Neuronal stem cell (in vitro differentiated cells): ENCODE measurements at regions not wholly inside any gene's neighbourhood (a gene's known extent, or its start where the extent isn't known, plus 50 kb on each side); places are given as distances from the start of the nearest gene placed in this dataset.

Experiments
- DNase-seq: peaks from one replicate; pipeline ENCODE4 v3.0.0-alpha.2; 2013; ENCODE audit warnings: low spot score
- H2AFZ ChIP-seq: one replicate; pipeline ENCODE4 v1.6.1; 2013; ENCODE audit warnings: mild to moderate bottlenecking, low read length, inconsistent platforms
- H2AK5ac ChIP-seq: 2 replicates; pipeline ENCODE4 v1.6.1; 2013; ENCODE audit warnings: low read depth, mild to moderate bottlenecking, inconsistent platforms, low read length, moderate library complexity, mixed read lengths
- H2BK120ac ChIP-seq: 2 replicates; pipeline ENCODE4 v1.6.1; 2013; ENCODE audit warnings: low read depth, mild to moderate bottlenecking, inconsistent platforms, low read length, moderate library complexity, mixed read lengths
- H2BK12ac ChIP-seq: one replicate; pipeline ENCODE4 v1.6.1; 2013; ENCODE audit warnings: low read length, inconsistent platforms
- H2BK15ac ChIP-seq: 2 replicates; pipeline ENCODE4 v1.6.1; 2013; ENCODE audit warnings: mild to moderate bottlenecking, low read length, inconsistent platforms, mixed read lengths
- H2BK5ac ChIP-seq: one replicate; pipeline ENCODE4 v1.6.1; 2013; ENCODE audit warnings: inconsistent platforms, mild to moderate bottlenecking, low read length, moderate library complexity
- H3K14ac ChIP-seq: one replicate; pipeline ENCODE4 v1.6.1; 2013; ENCODE audit warnings: low read length, inconsistent platforms
- H3K18ac ChIP-seq: 2 replicates; pipeline ENCODE4 v1.6.1; 2013; ENCODE audit warnings: low read length, inconsistent platforms
- H3K23ac ChIP-seq: 2 replicates; pipeline ENCODE4 v1.6.1; 2013; ENCODE audit warnings: low read depth, mild to moderate bottlenecking, mixed read lengths, low read length, inconsistent platforms; ENCODE audit not compliant: poor library complexity
- H3K27ac ChIP-seq: replicated peaks from 3 replicates; pipeline ENCODE4 v1.5.1; 2013; ENCODE audit warnings: low read length, inconsistent platforms
- H3K27me3 ChIP-seq, 3 experiments: 2 replicates each; pipeline ENCODE4 v1.6.1; 2013; ENCODE audit warnings: low read length in 3 of 3, mild to moderate bottlenecking in 2 of 3, inconsistent platforms in 1 of 3, low read depth in 1 of 3, mixed read lengths in 1 of 3, moderate library complexity in 1 of 3; ENCODE audit not compliant: control insufficient read depth in 3 of 3, insufficient read depth in 3 of 3
- H3K36me3 ChIP-seq, 2 donors: replicated peaks in 1 of 2; 2 replicates each; pipeline ENCODE4 v1.6.1; 2013; ENCODE audit warnings: low read length in 2 of 2; ENCODE audit not compliant: control insufficient read depth in 2 of 2, insufficient read depth in 2 of 2
- H3K4ac ChIP-seq: 2 replicates; pipeline ENCODE4 v1.6.1; 2013; ENCODE audit warnings: inconsistent platforms, mild to moderate bottlenecking, low read length, moderate library complexity
- H3K4me1 ChIP-seq, 2 donors: 1 replicate in 1 of 2; 2 replicates in 1 of 2; pipeline ENCODE4 v1.6.1; 2013; ENCODE audit warnings: low read length in 2 of 2, low read depth in 1 of 2; ENCODE audit not compliant: control insufficient read depth in 2 of 2, insufficient read depth in 1 of 2
- H3K4me2 ChIP-seq: one replicate; pipeline ENCODE4 v1.6.1; 2013; ENCODE audit warnings: mild to moderate bottlenecking, low read length, inconsistent platforms; ENCODE audit not compliant: insufficient read depth, poor library complexity, severe bottlenecking
- H3K4me3 ChIP-seq, 2 donors: 2 replicates each; pipeline ENCODE4 v1.5.1; 2013; ENCODE audit warnings: low read length in 2 of 2, mild to moderate bottlenecking in 2 of 2, inconsistent platforms in 1 of 2, moderate library complexity in 1 of 2
- H3K79me1 ChIP-seq: one replicate; pipeline ENCODE4 v1.6.1; 2013; ENCODE audit warnings: low read depth, mild to moderate bottlenecking, inconsistent platforms, low read length, moderate library complexity
- H3K9ac ChIP-seq: one replicate; pipeline ENCODE4 v1.6.1; 2013; ENCODE audit warnings: mild to moderate bottlenecking, low read depth, low read length, inconsistent platforms; ENCODE audit not compliant: poor library complexity
- H3K9me3 ChIP-seq, 2 donors: replicated peaks in 1 of 2; 2 replicates each; pipeline versions ENCODE3 to v1.6.1; 2013; ENCODE audit warnings: low read length in 2 of 2, mild to moderate bottlenecking in 2 of 2, inconsistent platforms in 1 of 2, low read depth in 1 of 2, mixed read lengths in 1 of 2, moderate library complexity in 1 of 2; ENCODE audit not compliant: control insufficient read depth in 2 of 2, insufficient read depth in 1 of 2
- H4K8ac ChIP-seq: one replicate; pipeline ENCODE4 v1.6.1; 2013; ENCODE audit warnings: low read depth, mild to moderate bottlenecking, inconsistent platforms, low read length, moderate library complexity
- H4K91ac ChIP-seq: one replicate; pipeline ENCODE4 v1.6.1; 2013; ENCODE audit warnings: low read length, low read depth, mild to moderate bottlenecking, inconsistent platforms; ENCODE audit not compliant: poor library complexity
- WGBS, 2 donors: extraction: QIAGEN DNeasy Blood & Tissue Kit; methylation state at CpG; one replicate each; pipeline ENCODE4 v1.1.7; 2013; ENCODE audit warnings: missing lambda C conversion rate in 2 of 2, mixed read lengths in 1 of 2; ENCODE audit not compliant: insufficient read length in 2 of 2, insufficient replicate concordance in 1 of 2; ENCODE audit errors: extremely low coverage in 2 of 2; 5-methylcytosine and 5-hydroxymethylcytosine counted together

GRCh38 chr10:37632641-37633040 is 224.8 kb downstream of the ZNF248 start:
- Histone ChIP-seq H2BK5ac (no peak overlapping the region), H4K91ac (no peak overlapping the region), H3K9me3 (peaks cover 0 to 23% of the 10 kb centered on the region in 2 donors), H3K79me1 (no peaks in the 10 kb centered on the region), H3K27ac (no peak overlapping the region), H3K27me3 (no peaks in the 10 kb centered on the region), H2BK15ac (no peak overlapping the region), H3K23ac (no peak overlapping the region), H2AFZ (no peak overlapping the region), H3K4me3 (no peak overlapping the region), H2AK5ac (no peak overlapping the region), H2BK12ac (no peak overlapping the region), H3K4me2 (no peak overlapping the region), H3K36me3 (no peaks in the 10 kb centered on the region), H3K4ac (no peak overlapping the region), H3K9ac (no peak overlapping the region), H4K8ac (no peak overlapping the region), H3K18ac (no peak overlapping the region), H3K14ac (no peak overlapping the region), H3K4me1 (no peaks in the 10 kb centered on the region), H2BK120ac (no peak overlapping the region)
- no CpG with 5 or more reads among the region's 2 CpGs for WGBS, 2 donors
- DNase-seq = no peak

GRCh38 chr10:37623506-37623905 is 233.9 kb downstream of the ZNF248 start:
- Histone ChIP-seq H4K8ac (no peak overlapping the region), H4K91ac (no peak overlapping the region), H2AK5ac (no peak overlapping the region)

GRCh38 chr10:37619336-37619735 is 238.1 kb downstream of the ZNF248 start:
- no peak overlapping the region for H3K27ac ChIP-seq
- H3K4me2 ChIP-seq = no peak overlapping the region
- H2BK5ac ChIP-seq = no peak overlapping the region
- H3K4ac ChIP-seq = no peak overlapping the region
- no peak overlapping the region for H3K14ac ChIP-seq
- no peak overlapping the region for H3K23ac ChIP-seq
- H3K79me1 ChIP-seq = no peaks in the 10 kb centered on the region
- peaks cover 0 to 31% of the 10 kb centered on the region in 2 donors for H3K9me3 ChIP-seq
- H2BK12ac ChIP-seq = no peak overlapping the region
- DNase-seq = no peak
- H2AK5ac ChIP-seq = no peak overlapping the region
- H3K9ac ChIP-seq = no peak overlapping the region
- no peak overlapping the region for H3K4me3 ChIP-seq
- no peak overlapping the region for H2BK120ac ChIP-seq
- H4K8ac ChIP-seq = no peak overlapping the region
- no CpG with 5 or more reads among the region's 3 CpGs for WGBS, 2 donors
- no peak overlapping the region for H4K91ac ChIP-seq
- H2AFZ ChIP-seq = no peak overlapping the region
- no peaks in the 10 kb centered on the region for H3K36me3 ChIP-seq
- H3K4me1 ChIP-seq = no peaks in the 10 kb centered on the region
- no peak overlapping the region for H2BK15ac ChIP-seq
- no peak overlapping the region for H3K18ac ChIP-seq
- no peaks in the 10 kb centered on the region for H3K27me3 ChIP-seq

More at GRCh38 chr10:37623506-37623905, 233.9 kb downstream of the ZNF248 start:
- no peak overlapping the region for H3K9ac ChIP-seq
- H3K14ac ChIP-seq = no peak overlapping the region
- H2BK15ac ChIP-seq = no peak overlapping the region
- H3K4me3 ChIP-seq = no peak overlapping the region
- no peak overlapping the region for H2BK5ac ChIP-seq
- H3K23ac ChIP-seq = no peak overlapping the region
- H3K4me1 ChIP-seq = no peaks in the 10 kb centered on the region
- H2AFZ ChIP-seq = no peak overlapping the region
- H2BK12ac ChIP-seq = no peak overlapping the region
- no peak overlapping the region for H3K18ac ChIP-seq
- no peak overlapping the region for H2BK120ac ChIP-seq
- H3K4me2 ChIP-seq = no peak overlapping the region
- no peaks in the 10 kb centered on the region for H3K79me1 ChIP-seq
- no peak overlapping the region for H3K4ac ChIP-seq
- no peaks in the 10 kb centered on the region for H3K36me3 ChIP-seq
- no peaks in the 10 kb centered on the region for H3K27me3 ChIP-seq
- WGBS, 2 donors = no CpG with 5 or more reads among the region's 5 CpGs
- no peak overlapping the region for H3K27ac ChIP-seq
- H3K9me3 ChIP-seq = peaks cover 0 to 26% of the 10 kb centered on the region in 2 donors
- DNase-seq = no peak

GRCh38 chr10:37588299-37588698 is 269.1 kb downstream of the ZNF248 start:
- H3K23ac ChIP-seq = no peak overlapping the region
- WGBS, 2 donors = no CpG with 5 or more reads among the region's 6 CpGs

More at GRCh38 chr10:37588299-37588698, 269.1 kb downstream of the ZNF248 start:
- H2BK120ac ChIP-seq = no peak overlapping the region
- no peaks in the 10 kb centered on the region for H3K79me1 ChIP-seq
- no peak overlapping the region for H2AFZ ChIP-seq
- H2BK12ac ChIP-seq = no peak overlapping the region
- no peak overlapping the region for H4K91ac ChIP-seq
- H3K18ac ChIP-seq = no peak overlapping the region
- H3K4me2 ChIP-seq = no peak overlapping the region
- H3K4me3 ChIP-seq = no peak overlapping the region
- peaks cover 0 to 11% of the 10 kb centered on the region in 2 donors for H3K9me3 ChIP-seq
- no peak overlapping the region for H2BK5ac ChIP-seq
- no peak overlapping the region for H3K14ac ChIP-seq
- H4K8ac ChIP-seq = no peak overlapping the region
- H2BK15ac ChIP-seq = no peak overlapping the region
- no peak overlapping the region for H2AK5ac ChIP-seq
- no peaks in the 10 kb centered on the region for H3K4me1 ChIP-seq
- no peak overlapping the region for H3K9ac ChIP-seq
- no peak overlapping the region for H3K4ac ChIP-seq
- H3K36me3 ChIP-seq = no peaks in the 10 kb centered on the region
- DNase-seq = no peak
- no peak overlapping the region for H3K27ac ChIP-seq
- no peaks in the 10 kb centered on the region for H3K27me3 ChIP-seq
